Tibial artery (tissue), 4 donors: ENCODE measurements at regions not wholly inside any gene's neighbourhood (a gene's known extent, or its start where the extent isn't known, plus 50 kb on each side); places are given as distances from the start of the nearest gene placed in this dataset.
A peak's percentile ranks its signal among the peaks of the same experiment; 100 is the strongest.

Experiments
- DNase-seq, 2 donors: peaks; one replicate each; pipeline ENCODE4 v3.0.0-alpha.2; 2019
- H3K27ac ChIP-seq, 2 donors: fragments of 200-600 bp; sonication (generic) in 1 of 2; 1 replicate in 1 of 2; 2 replicates in 1 of 2; pipeline ENCODE4 v1.5.1; 2018 to 2019; ENCODE audit warnings: mild to moderate bottlenecking in 1 of 2
- H3K27me3 ChIP-seq, 2 donors: fragments of 200-600 bp; sonication (generic) in 1 of 2; one replicate each; pipeline versions ENCODE4 v1.5.1 to v1.6.0; 2016 to 2019
- H3K36me3 ChIP-seq, 3 donors: fragments of 200-600 bp; sonication (generic) in 2 of 3; one replicate each; pipeline ENCODE4 v1.5.1; 2016 to 2019; ENCODE audit warnings: mild to moderate bottlenecking in 2 of 3
- H3K4me1 ChIP-seq, 4 donors: fragments of 200-600 bp; sonication (generic) in 2 of 4; 1 replicate in 3 of 4; 2 replicates in 1 of 4; pipeline ENCODE4 v1.5.1; 2016 to 2019
- H3K4me3 ChIP-seq, 2 donors: fragments of 200-600 bp; sonication (generic) in 1 of 2; 1 replicate in 1 of 2; 2 replicates in 1 of 2; pipeline ENCODE4 v1.5.1; 2018 to 2019; ENCODE audit warnings: mild to moderate bottlenecking in 2 of 2
- H3K9me3 ChIP-seq, 3 donors: fragments of 200-600 bp; sonication (generic) in 1 of 3; one replicate each; pipeline ENCODE4 v1.5.1; 2016 to 2019
- CTCF ChIP-seq, 2 experiments: fragments of 200-600 bp in 1 of 2; fragments of 450-650 bp in 1 of 2; IDR thresholded peaks; one replicate each; pipeline ENCODE4 v1.5.1; 2017 to 2019; ENCODE audit warnings: antibody characterized with exemption in 2 of 2, mild to moderate bottlenecking in 1 of 2, moderate library complexity in 1 of 2
- intact Hi-C: fragments of 100-400 bp; cut with DNase I; formaldehyde crosslinking; loops from one replicate; pipeline ENCODE4 v1.15.0; 2023; ENCODE audit warnings: low total_unique reads

DNA sequence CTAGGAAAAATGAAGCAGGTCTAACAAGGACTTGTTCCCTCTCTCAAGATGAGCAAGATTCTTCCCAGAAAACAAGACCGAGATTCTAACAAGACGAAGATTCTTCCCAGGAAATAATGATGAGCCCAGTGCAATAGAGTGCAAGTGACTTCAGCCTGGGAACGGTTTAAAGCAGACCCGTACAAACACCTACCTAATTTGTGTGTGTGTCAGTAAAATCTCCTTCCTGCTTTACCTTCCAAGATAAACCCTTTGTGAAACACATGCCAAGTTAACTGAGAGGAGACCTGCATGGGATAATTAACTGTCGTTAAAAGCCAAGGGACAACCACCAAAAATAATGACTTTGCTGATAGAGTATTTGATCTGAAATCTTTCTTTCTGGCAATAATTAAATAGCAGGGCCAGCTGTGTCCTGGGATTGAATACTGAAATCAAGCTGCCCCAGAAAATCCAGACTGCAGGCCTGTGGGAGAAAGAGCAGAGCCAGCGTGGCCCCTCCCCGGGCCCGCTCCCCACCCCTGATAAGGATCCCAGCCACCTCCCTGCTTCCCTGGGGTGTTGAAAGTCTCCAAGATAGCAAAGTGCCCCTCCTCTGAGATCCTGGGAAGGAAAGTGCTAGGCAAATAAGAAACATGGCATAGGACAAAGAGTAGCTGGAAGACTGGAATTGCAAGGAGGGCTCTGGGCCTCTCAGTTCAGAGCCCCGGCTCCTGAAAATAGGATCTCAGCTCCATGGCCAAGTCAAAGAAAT is 145.5 kb downstream of the CYP26B1 start:
- H3K36me3 ChIP-seq = no peaks in the 10 kb centered on the region
- intact Hi-C loops = no loop called here
- H3K4me3 ChIP-seq = no peak overlapping the region
- peaks cover 0 to 14% of the 10 kb centered on the region in 2 donors for H3K27me3 ChIP-seq
- no peak for TF ChIP-seq CTCF (IDR thresholded peaks at IDR 0.05)
- H3K4me1 ChIP-seq = no peaks in the 10 kb centered on the region
- no peaks in the 10 kb centered on the region for H3K9me3 ChIP-seq
- H3K27ac ChIP-seq = no peak overlapping the region
- no peak for DNase-seq

DNA sequence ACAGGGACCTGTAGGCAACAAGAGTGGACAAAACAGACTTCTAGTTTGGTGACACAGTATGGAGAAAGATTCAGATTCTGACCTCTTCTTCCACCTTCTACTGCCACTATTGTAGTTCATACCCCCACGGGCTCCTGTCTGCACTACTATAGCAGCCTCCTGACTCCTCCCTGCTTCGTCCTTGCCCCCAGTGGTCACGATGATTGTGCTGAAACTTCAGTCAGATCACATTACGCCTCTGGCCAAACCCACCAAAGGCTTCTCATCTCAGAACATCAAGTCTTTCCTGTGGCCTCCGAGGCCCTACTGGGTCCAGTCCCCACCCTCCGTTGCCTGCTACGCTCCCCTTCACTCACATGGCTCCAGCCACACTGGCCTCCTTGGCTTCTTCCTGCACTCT is 147.6 kb downstream of the CYP26B1 start:
- H3K27ac ChIP-seq = no peak overlapping the region
- TF ChIP-seq CTCF (IDR thresholded peaks at IDR 0.05) = no peak
- no peaks in the 10 kb centered on the region for H3K36me3 ChIP-seq
- H3K9me3 ChIP-seq = no peaks in the 10 kb centered on the region
- H3K4me1 ChIP-seq = no peaks in the 10 kb centered on the region
- no peak overlapping the region for H3K4me3 ChIP-seq
- intact Hi-C loops = no loop called here
- DNase-seq = no peak
- H3K27me3 ChIP-seq = peaks cover 0 to 14% of the 10 kb centered on the region in 2 donors

DNA sequence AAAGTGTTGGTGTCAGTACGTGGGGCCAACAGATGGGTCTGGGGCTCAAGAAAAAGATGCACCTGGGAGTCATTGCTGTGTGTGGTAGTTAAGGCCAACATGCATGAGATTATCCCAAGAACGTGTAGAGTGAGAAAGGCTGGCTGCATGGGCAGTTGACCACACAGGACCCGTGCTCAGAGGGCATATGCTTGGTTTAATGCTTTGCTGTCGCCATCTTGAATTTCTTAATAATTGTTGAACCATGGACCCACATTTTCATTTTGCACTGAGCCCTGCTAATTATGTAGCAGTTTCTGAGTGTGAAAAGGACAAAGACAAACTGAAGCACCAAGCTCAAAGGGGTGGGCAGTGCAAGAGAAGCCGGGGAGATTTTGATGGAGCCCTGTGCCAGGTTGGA is 148.1 kb downstream of the CYP26B1 start:
- Histone ChIP-seq H3K4me3 (no peak overlapping the region), H3K27me3 (peaks cover 0 to 14% of the 10 kb centered on the region in 2 donors), H3K9me3 (no peaks in the 10 kb centered on the region), H3K36me3 (no peaks in the 10 kb centered on the region), H3K4me1 (no peaks in the 10 kb centered on the region), H3K27ac (no peak overlapping the region)
- DNase-seq = no peak
- no peak for TF ChIP-seq CTCF (IDR thresholded peaks at IDR 0.05)
- intact Hi-C loops = loop anchor here (10.0 kb wide), 1 partner anchor 195 kb away; no protein-coding TSS in a partner anchor

GRCh38 chr2:71997843-71998242 is 149.8 kb downstream of the CYP26B1 start:
- DNase-seq = no peak
- intact Hi-C loops = loop anchor here (10.0 kb wide), 1 partner anchor 193 kb away; no protein-coding TSS in a partner anchor
- no peaks in the 10 kb centered on the region for H3K36me3 ChIP-seq
- H3K9me3 ChIP-seq = no peaks in the 10 kb centered on the region
- H3K4me1 ChIP-seq = no peaks in the 10 kb centered on the region
- no peak overlapping the region for H3K27ac ChIP-seq
- TF ChIP-seq CTCF (IDR thresholded peaks at IDR 0.05) = no peak
- no peak overlapping the region for H3K4me3 ChIP-seq
- H3K27me3 ChIP-seq = peaks cover 0 to 10% of the 10 kb centered on the region in 2 donors

DNA sequence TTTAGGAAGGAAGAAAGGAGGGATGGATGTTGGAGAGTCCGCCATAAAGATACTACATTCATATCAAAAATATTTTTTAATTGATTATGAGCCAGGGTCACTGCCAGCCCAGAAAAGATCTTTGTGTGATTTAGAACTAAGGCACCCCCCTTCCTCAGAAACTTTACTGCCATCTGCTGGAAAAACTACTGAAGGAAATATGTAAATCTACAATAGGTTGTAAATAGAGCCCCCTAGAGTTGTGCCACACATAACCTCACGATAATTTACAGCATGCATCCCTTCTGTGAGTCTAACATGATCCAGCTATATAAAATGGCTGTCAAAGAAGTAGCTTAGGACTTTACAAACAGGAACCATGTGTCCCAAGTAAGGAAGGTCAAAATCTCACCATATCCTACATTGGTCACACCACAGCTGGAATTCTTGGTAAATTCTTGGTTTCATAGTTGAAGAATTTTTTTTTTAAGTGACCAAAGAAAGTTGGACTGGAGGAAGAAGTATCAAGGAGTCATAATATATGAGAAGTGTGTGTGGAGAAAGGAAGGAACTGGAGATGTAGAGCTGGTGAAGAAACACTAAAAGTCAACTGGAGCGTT is 152.5 kb downstream of the CYP26B1 start:
- Histone ChIP-seq H3K9me3 (no peaks in the 10 kb centered on the region), H3K36me3 (no peaks in the 10 kb centered on the region), H3K4me1 (no peaks in the 10 kb centered on the region), H3K27me3 (peaks cover 0 to 11% of the 10 kb centered on the region in 2 donors), H3K27ac (no peak overlapping the region), H3K4me3 (no peak overlapping the region)
- intact Hi-C loops = loop anchor here (10.0 kb wide), 1 partner anchor 190 kb away; no protein-coding TSS in a partner anchor
- TF ChIP-seq CTCF (IDR thresholded peaks at IDR 0.05) = peak; percentile 55 to 65
- DNase-seq = no peak
